ENCODE measurements at regions not wholly inside any gene's neighbourhood (a gene's known extent, or its start where the extent isn't known, plus 50 kb on each side); places are given as distances from the start of the nearest gene placed in this dataset. TPM values are rescaled to one million over a fixed set of nuclear protein-coding genes. Genes with fewer than 3 reads are reported as not detected.

DNA sequence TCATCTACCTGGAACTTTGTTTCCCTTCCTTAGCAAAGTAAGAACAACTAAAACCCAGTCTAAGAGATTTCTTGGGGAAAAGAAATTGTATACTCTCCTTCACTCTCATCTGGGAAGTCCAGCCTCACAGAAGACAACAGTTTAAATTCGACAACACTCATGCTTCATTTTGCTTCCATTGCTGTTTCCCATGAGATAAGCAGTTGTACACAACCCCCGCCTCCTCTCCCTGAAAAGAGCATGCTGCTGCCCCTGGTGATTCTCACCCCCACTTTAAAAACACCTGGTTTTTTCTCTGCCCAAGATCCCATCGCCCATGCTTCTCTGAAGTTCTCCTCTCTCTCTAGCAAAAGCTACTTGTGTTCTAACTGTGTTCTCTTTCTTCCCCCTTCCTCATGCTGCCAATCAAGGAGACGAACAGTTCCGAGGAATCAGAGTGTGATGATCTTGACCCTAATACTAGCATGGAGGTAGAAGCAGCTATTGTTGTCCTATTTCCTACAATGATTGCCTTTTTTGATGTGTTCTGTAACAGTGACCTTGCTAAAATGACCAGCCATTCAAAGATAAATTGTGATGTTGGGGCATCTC, 51.1 kb upstream of the UMPS start:
- H3K4me1 Mint-ChIP-seq = no peaks in the 10 kb centered on the region
- Histone ChIP-seq H3K27ac (ENCODE audit: low read depth in 1 of 2, low read length in 2 of 2) (no peak overlapping the region), H3K36me3 (replicated peaks in 1 of 2; ENCODE audit: control insufficient read depth in 1 of 2, insufficient read depth in 2 of 2, low read length in 2 of 2) (no peaks in the 10 kb centered on the region), H3K4me2 (replicated peaks; ENCODE audit: extremely low read depth, low read length, poor library complexity, severe bottlenecking) (no peak overlapping the region), H3K27me3 (ENCODE audit: control insufficient read depth in 2 of 2, insufficient read depth in 2 of 2, low read length in 2 of 2) (no peaks in the 10 kb centered on the region), H3K9me3 (replicated peaks in 1 of 2; ENCODE audit: control insufficient read depth in 1 of 2, insufficient read depth in 1 of 2, low read length in 2 of 2) (no peaks in the 10 kb centered on the region), H2AFZ (ENCODE audit: insufficient read depth, low read depth, low read length, poor library complexity, severe bottlenecking) (no peak overlapping the region), H3K9ac (ENCODE audit: insufficient read depth, low read length, poor library complexity, severe bottlenecking) (no peak overlapping the region), H3K4me1 (ENCODE audit: control insufficient read depth in 1 of 2, insufficient read depth in 2 of 2, low read length in 2 of 2) (no peaks in the 10 kb centered on the region), H3K79me2 (ENCODE audit: insufficient read depth, low read length) (no peaks in the 10 kb centered on the region), H3K4me3 (replicated peaks in 1 of 3; ENCODE audit: low read depth in 2 of 3, low read length in 3 of 3) (no peak overlapping the region), H4K20me1 (ENCODE audit: insufficient read depth, low read length) (no peaks in the 10 kb centered on the region)
- WGBS (ENCODE audit: insufficient coverage) = 79% methylated on average over 4 of the region's 5 CpGs
- no peaks in the 10 kb centered on the region for H3K36me3 Mint-ChIP-seq
- intact Hi-C loops (cut with micrococcal nuclease) = no loop called here
- H3K9me3 Mint-ChIP-seq = peaks cover 0 to 7% (median 0%) of the 10 kb centered on the region in 7 donors
- H3K4me3 Mint-ChIP-seq = no peak overlapping the region
- H3K27ac Mint-ChIP-seq = no peak overlapping the region
- peaks cover 1 to 3% (median 2%) of the 10 kb centered on the region in 3 donors for H3K27me3 Mint-ChIP-seq (ENCODE audit: low read depth in 3 of 3)
- no peak for DNase-seq
- TF ChIP-seq, protein P1, sequence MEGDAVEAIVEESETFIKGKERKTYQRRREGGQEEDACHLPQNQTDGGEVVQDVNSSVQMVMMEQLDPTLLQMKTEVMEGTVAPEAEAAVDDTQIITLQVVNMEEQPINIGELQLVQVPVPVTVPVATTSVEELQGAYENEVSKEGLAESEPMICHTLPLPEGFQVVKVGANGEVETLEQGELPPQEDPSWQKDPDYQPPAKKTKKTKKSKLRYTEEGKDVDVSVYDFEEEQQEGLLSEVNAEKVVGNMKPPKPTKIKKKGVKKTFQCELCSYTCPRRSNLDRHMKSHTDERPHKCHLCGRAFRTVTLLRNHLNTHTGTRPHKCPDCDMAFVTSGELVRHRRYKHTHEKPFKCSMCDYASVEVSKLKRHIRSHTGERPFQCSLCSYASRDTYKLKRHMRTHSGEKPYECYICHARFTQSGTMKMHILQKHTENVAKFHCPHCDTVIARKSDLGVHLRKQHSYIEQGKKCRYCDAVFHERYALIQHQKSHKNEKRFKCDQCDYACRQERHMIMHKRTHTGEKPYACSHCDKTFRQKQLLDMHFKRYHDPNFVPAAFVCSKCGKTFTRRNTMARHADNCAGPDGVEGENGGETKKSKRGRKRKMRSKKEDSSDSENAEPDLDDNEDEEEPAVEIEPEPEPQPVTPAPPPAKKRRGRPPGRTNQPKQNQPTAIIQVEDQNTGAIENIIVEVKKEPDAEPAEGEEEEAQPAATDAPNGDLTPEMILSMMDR (IDR thresholded peaks at IDR 0.05) = no peak

Small RNAs in the stretch of these regions (small RNA-seq; reads per million reads assigned to genes)
- not detected for gene MIR5002 (ENCODE audit: insufficient read length, low read depth)
- gene MIR6083 (ENCODE audit: insufficient read length, low read depth) = not detected
- not detected for gene RNU6-143P (ENCODE audit: insufficient read length, low read depth)

All from CD14-positive monocyte (primary cell).